Right lobe of liver (tissue), 6 donors: ENCODE measurements at regions not wholly inside any gene's neighbourhood (a gene's known extent, or its start where the extent isn't known, plus 50 kb on each side); places are given as distances from the start of the nearest gene placed in this dataset.

Source experiments
- ATAC-seq, 4 donors: fragments of 200-7000 bp; cut with Tn5 transposase; one replicate each; pipeline ENCODE4 v1.9.1; 2020; ENCODE audit warnings: mild to moderate bottlenecking in 4 of 4, moderate library complexity in 4 of 4
- DNase-seq, 3 donors: peaks; one replicate each; pipeline ENCODE4 v3.0.0-alpha.2; 2020
- H3K27ac ChIP-seq, 3 donors: fragments of 200-600 bp; one replicate each; pipeline ENCODE4 v1.8.0; 2022
- H3K27me3 ChIP-seq, 2 donors: fragments of 200-600 bp; one replicate each; pipeline ENCODE4 v1.8.0; 2022
- H3K36me3 ChIP-seq, 4 donors: fragments of 200-600 bp; sonication (generic) in 1 of 4; one replicate each; pipeline versions ENCODE4 v1.5.1 to v1.8.0; 2017 to 2022; ENCODE audit warnings: control low read depth in 1 of 4
- H3K4me1 ChIP-seq, 4 donors: fragments of 200-600 bp; sonication (generic) in 1 of 4; one replicate each; pipeline versions ENCODE4 v1.5.1 to v1.8.0; 2017 to 2022; ENCODE audit warnings: control low read depth in 1 of 4
- H3K4me3 ChIP-seq, 3 donors: fragments of 200-600 bp; one replicate each; pipeline ENCODE4 v1.8.0; 2022
- H3K9me3 ChIP-seq, 4 donors: fragments of 200-600 bp; sonication (generic) in 1 of 4; one replicate each; pipeline versions ENCODE4 v1.5.1 to v1.8.0; 2017 to 2022; ENCODE audit warnings: control low read depth in 1 of 4
- CTCF ChIP-seq, 4 donors: fragments of 200-600 bp in 3 of 4; fragments of 450-650 bp in 1 of 4; IDR thresholded peaks; one replicate each; pipeline versions ENCODE4 v1.5.1 to v1.8.0; 2016 to 2022; ENCODE audit warnings: antibody characterized with exemption in 4 of 4, mild to moderate bottlenecking in 2 of 4
- POLR2A ChIP-seq: fragments of 450-650 bp; IDR thresholded peaks from one replicate; pipeline ENCODE4 v1.6.1; 2017; ENCODE audit warnings: antibody characterized with exemption, mild to moderate bottlenecking
- WGBS: methylation state at CpG from one replicate; pipeline ENCODE4 v1.1.6; 2018; ENCODE audit warnings: low coverage, low lambda C conversion rate; ENCODE audit not compliant: insufficient coverage; ENCODE audit errors: missing lambda C conversion rate; 5-methylcytosine and 5-hydroxymethylcytosine counted together
- intact Hi-C, 2 donors: fragments of 100-400 bp; cut with DNase I; formaldehyde crosslinking; loops; one replicate each; pipeline versions ENCODE4 v1.11.2 to v1.14.1; 2022
- donor health status: DM: no; HTN: yes; CAD: no.
- donor health status: DM: no; HTN: no; CAD: no.
- donor health status: DM: no; HTN: no; CAD: no.
- donor health status: DM: no; HTN: yes; CAD: no.
- donor health status: DM: no; HTN: yes; CAD: no.

DNA sequence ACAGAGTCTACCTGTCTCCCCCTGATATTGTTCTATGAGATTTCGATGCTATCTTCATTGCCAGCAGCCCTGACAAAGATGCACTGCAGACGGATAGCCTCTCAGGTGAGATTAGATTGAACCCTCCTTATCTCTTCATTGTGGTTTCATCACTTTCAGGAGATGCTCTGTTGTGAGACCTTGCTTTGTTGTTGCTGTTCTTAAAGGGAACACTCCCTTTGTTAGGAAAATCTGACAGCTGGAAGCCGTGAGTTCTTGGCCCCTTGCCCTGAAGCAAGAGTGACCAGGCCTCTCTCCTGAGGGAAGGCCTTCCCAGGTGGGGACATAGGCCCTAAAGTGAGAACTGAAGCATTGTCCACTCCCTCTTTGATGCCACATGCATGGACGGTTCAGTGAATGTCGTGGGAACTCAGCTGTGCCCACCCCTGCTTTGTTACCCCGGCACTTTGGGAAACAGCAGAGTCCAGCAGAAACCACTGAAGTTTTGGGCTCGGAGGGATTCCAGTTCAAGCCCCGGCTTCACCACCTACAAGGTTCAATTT is 976.1 kb downstream of the TBC1D22A start:
- Histone ChIP-seq H3K27ac (no peak overlapping the region), H3K36me3 (no peaks in the 10 kb centered on the region), H3K9me3 (no peaks in the 10 kb centered on the region), H3K4me1 (no peaks in the 10 kb centered on the region), H3K27me3 (no peaks in the 10 kb centered on the region), H3K4me3 (no peak overlapping the region)
- no peak for TF ChIP-seq CTCF (IDR thresholded peaks at IDR 0.05)
- DNase-seq (no peak), ATAC-seq (no peak)
- 35% methylated on average over 5 of the region's 8 CpGs for WGBS
- intact Hi-C loops: no loop called here

GRCh38 chr22:47736186-47737034 is 974.0 kb downstream of the TBC1D22A start:
- Histone ChIP-seq H3K9me3 (no peaks in the 10 kb centered on the region), H3K4me3 (no peak overlapping the region), H3K27me3 (no peaks in the 10 kb centered on the region), H3K36me3 (no peaks in the 10 kb centered on the region), H3K4me1 (no peaks in the 10 kb centered on the region), H3K27ac (no peak overlapping the region)
- WGBS: 68% methylated on average over 6 of the region's 15 CpGs
- ATAC-seq: no peak
- TF ChIP-seq POLR2A (no peak), CTCF (IDR thresholded peaks at IDR 0.05) (no peak)
- DNase-seq: no peak
- intact Hi-C loops: no loop called here

GRCh38 chr22:47734511-47734910 is 972.1 kb downstream of the TBC1D22A start:
- no peak overlapping the region for H3K4me3 ChIP-seq
- 92% methylated on average over 2 of the region's 7 CpGs for WGBS
- H3K36me3 ChIP-seq: no peaks in the 10 kb centered on the region
- ATAC-seq (no peak), DNase-seq (no peak)
- no peaks in the 10 kb centered on the region for H3K4me1 ChIP-seq
- H3K9me3 ChIP-seq: no peaks in the 10 kb centered on the region
- intact Hi-C loops: no loop called here
- no peaks in the 10 kb centered on the region for H3K27me3 ChIP-seq
- H3K27ac ChIP-seq: no peak overlapping the region
- TF ChIP-seq POLR2A (no peak), CTCF (IDR thresholded peaks at IDR 0.05) (no peak)

DNA sequence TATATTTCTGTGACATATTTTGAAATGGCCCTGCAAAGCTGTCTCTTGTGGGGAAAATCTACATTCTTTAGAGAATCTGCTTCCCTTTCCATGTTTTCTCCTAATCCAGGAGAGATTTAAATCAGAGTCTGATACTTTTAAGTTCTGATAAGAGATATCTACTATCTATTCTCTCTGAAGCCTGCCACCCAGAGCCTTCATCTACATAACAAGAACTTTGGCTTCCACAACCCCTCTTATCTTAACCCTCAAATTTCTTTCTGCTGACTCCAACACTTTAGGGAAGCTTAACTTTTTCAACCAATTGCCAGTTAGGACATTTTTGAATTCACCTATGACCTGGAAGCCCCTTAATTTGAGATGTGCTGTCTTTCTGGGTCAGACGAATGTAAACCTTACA is 965.2 kb downstream of the TBC1D22A start:
- Histone ChIP-seq H3K27ac (no peak overlapping the region), H3K4me1 (no peaks in the 10 kb centered on the region), H3K27me3 (no peaks in the 10 kb centered on the region), H3K4me3 (no peak overlapping the region), H3K9me3 (no peaks in the 10 kb centered on the region), H3K36me3 (no peaks in the 10 kb centered on the region)
- TF ChIP-seq POLR2A: no peak
- no peak for TF ChIP-seq CTCF (IDR thresholded peaks at IDR 0.05)
- 19% methylated on average over 1 of the region's 1 CpG for WGBS
- DNase-seq (no peak), ATAC-seq (no peak)
- intact Hi-C loops: no loop called here
